Ishikawa (cell line): ENCODE measurements at regions not wholly inside any gene's neighbourhood (a gene's known extent, or its start where the extent isn't known, plus 50 kb on each side); places are given as distances from the start of the nearest gene placed in this dataset.

Source experiments
- CEBPB ChIP-seq: IDR thresholded peaks from 2 replicates; pipeline ENCODE4 v1.6.1; 2012
- CREB1 ChIP-seq: IDR thresholded peaks from 2 replicates; pipeline ENCODE4 v1.6.1; 2012; ENCODE audit warnings: low read depth
- EGR1 ChIP-seq: IDR thresholded peaks from 2 replicates; pipeline ENCODE4 v1.6.1; 2012
- EP300 ChIP-seq: IDR thresholded peaks from 2 replicates; pipeline ENCODE4 v1.6.1; 2012; ENCODE audit warnings: borderline replicate concordance
- FOXM1 ChIP-seq: IDR thresholded peaks from 2 replicates; pipeline ENCODE4 v1.6.1; 2012; ENCODE audit warnings: low read depth, borderline replicate concordance
- NFIC ChIP-seq: IDR thresholded peaks from 2 replicates; pipeline ENCODE4 v1.6.1; 2012
- RAD21 ChIP-seq: IDR thresholded peaks from 2 replicates; pipeline ENCODE4 v1.6.1; 2012; ENCODE audit warnings: low read depth
- REST ChIP-seq: IDR thresholded peaks from 2 replicates; pipeline ENCODE4 v1.6.1; 2012; ENCODE audit warnings: low read depth, mild to moderate bottlenecking
- TAF1 ChIP-seq: IDR thresholded peaks from 2 replicates; pipeline ENCODE4 v1.6.1; 2012; ENCODE audit warnings: low read depth, mild to moderate bottlenecking
- TCF12 ChIP-seq: IDR thresholded peaks from 2 replicates; pipeline ENCODE4 v1.6.1; 2012; ENCODE audit warnings: low read depth
- TEAD4 ChIP-seq: IDR thresholded peaks from 2 replicates; pipeline ENCODE4 v1.6.1; 2012
- USF1 ChIP-seq: IDR thresholded peaks from 2 replicates; pipeline ENCODE4 v1.6.1; 2012
- YY1 ChIP-seq: IDR thresholded peaks from 2 replicates; pipeline ENCODE4 v1.6.1; 2012; ENCODE audit warnings: low read depth
- ZBTB7A ChIP-seq: IDR thresholded peaks from 2 replicates; pipeline ENCODE4 v1.6.1; 2012; ENCODE audit warnings: low read depth
- TF ChIP-seq, protein P1 (sequence below): IDR thresholded peaks from 2 replicates; pipeline ENCODE4 v1.6.1; 2012

- TF ChIP-seq RAD21 (no peak), REST (no peak), TCF12 (no peak), FOXM1 (no peak), EP300 (no peak), TAF1 (no peak), CREB1 (no peak), CEBPB (no peak)
Measured at GRCh38 chr9:80117031-80117430, 545.3 kb downstream of the TLE4 start.

DNA sequence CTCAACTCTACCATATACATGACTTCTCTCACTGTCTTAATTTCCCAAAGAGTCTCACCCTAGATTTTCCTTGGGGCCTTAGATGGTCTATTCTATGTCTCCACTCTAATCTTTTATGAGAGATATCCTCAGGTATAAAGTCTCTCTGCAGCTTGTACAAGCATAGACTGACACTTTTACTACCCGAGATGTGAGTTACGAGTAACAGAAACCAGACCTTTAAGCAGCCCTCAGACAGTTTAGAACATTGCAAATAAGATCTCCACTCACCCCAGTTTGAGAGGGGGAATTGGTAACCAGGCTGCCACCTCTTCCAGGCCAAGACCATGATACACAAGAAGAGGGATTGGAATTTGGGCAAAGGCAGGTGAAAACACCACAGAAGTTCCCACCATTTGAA, 542.5 kb downstream of the TLE4 start:
- TF ChIP-seq RAD21 (no peak), TAF1 (no peak), EP300 (no peak), FOXM1 (no peak), CEBPB (no peak)
- TF ChIP-seq, protein P1, sequence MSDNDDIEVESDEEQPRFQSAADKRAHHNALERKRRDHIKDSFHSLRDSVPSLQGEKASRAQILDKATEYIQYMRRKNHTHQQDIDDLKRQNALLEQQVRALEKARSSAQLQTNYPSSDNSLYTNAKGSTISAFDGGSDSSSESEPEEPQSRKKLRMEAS, result no peak

DNA sequence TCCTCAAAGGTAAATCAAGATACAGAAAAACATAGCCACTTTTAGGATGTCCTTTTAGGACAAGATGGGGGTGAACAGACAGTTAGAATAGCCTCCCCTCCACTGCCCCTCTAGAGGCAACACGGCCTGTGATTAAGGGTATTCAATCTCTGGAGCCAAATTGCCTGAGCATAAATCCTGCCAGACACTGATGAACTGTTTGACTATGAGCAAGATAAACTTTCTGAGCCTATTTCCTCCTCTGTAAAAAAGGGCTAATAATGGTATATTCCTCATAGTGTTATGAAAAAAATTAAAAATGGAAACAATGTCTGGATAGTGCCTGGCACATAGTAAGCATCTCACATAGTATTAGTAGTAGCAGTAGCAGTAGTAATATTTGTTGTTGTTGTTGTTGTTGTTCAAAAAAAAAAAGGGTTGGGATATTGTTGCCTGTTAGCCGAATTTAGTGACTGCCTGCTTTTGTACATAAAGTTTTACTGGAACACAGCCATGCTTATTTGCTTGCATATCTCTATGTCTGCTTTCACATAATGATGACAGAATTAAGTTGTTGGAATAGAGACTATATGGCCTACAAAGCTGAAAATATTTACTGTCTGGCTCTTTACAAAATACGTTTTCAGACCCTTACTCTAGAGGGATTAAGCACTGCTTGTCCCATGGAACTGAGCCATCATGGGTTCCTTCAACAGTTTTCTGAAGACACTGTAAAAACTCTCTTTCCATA, 536.3 kb downstream of the TLE4 start:
- TF ChIP-seq NFIC (no peak), EP300 (no peak), YY1 (no peak), EGR1 (no peak), CEBPB (no peak), REST (no peak), RAD21 (no peak), ZBTB7A (no peak), CREB1 (no peak), TEAD4 (no peak), TCF12 (no peak), TAF1 (no peak), FOXM1 (no peak), USF1 (no peak)
- TF ChIP-seq, protein P1, result no peak

DNA sequence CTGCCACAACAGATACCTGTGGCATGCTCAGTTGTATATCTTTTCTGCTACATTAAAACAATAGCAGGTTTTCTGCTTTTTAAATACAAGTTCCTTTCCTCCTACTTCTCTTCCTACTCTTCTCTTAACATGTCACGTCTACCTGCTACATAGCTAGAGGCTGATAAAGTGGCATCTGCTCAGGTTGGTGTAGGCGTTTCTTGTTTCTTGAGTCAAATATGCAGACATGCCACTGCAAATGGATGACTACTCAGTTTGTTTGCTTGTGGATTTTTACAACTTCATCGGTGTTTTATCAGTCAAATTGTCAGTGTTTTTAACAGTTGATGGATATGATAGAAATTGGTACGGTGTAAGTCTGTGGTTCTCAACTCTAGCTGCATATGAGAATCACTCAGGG, 525.7 kb downstream of the TLE4 start:
- TF ChIP-seq FOXM1 (no peak), CREB1 (no peak), TEAD4 (no peak), RAD21 (no peak), TAF1 (no peak), ZBTB7A (no peak), CEBPB (no peak), YY1 (no peak), REST (no peak), EP300 (no peak), TCF12 (no peak), NFIC (no peak), USF1 (no peak), EGR1 (no peak)
- TF ChIP-seq, protein P1, result no peak
